Choroid plexus epithelial cell (primary cell): ENCODE measurements at regions not wholly inside any gene's neighbourhood (a gene's known extent, or its start where the extent isn't known, plus 50 kb on each side); places are given as distances from the start of the nearest gene placed in this dataset.

Experiments
- DNase-seq: peaks from one replicate; pipeline ENCODE4 v3.0.0-alpha.2; 2010; ENCODE audit warnings: low read depth
- H3K4me3 ChIP-seq: 2 replicates; pipeline ENCODE4 v1.5.1; 2011; ENCODE audit warnings: low read depth, mild to moderate bottlenecking, control low read depth, low read length, moderate library complexity
- CTCF ChIP-seq: conservative IDR thresholded peaks from 2 replicates; pipeline ENCODE4 v1.5.1; 2011; ENCODE audit warnings: low read depth, mild to moderate bottlenecking, control low read depth, inconsistent platforms, low read length, moderate library complexity

GRCh38 chr13:61850794-61851193 lies 435.1 kb upstream of the PCDH20 start:
- no peak for DNase-seq
- H3K4me3 ChIP-seq: no peak overlapping the region
- TF ChIP-seq CTCF: no peak

GRCh38 chr13:61838568-61838967 lies 422.9 kb upstream of the PCDH20 start:
- H3K4me3 ChIP-seq: no peak overlapping the region
- no peak for DNase-seq

GRCh38 chr13:61833228-61833627 lies 417.6 kb upstream of the PCDH20 start:
- no peak for DNase-seq
- no peak overlapping the region for H3K4me3 ChIP-seq
- no peak for TF ChIP-seq CTCF

More at GRCh38 chr13:61838568-61838967, 422.9 kb upstream of the PCDH20 start:
- TF ChIP-seq CTCF: no peak

- no peak for DNase-seq
- H3K4me3 ChIP-seq: no peak overlapping the region
- no peak for TF ChIP-seq CTCF
Observed at GRCh38 chr13:61831026-61831425, 415.4 kb upstream of the PCDH20 start.

- DNase-seq: no peak
- no peak overlapping the region for H3K4me3 ChIP-seq
- TF ChIP-seq CTCF: no peak
Observed at GRCh38 chr13:61830475-61830874, 414.8 kb upstream of the PCDH20 start.

- DNase-seq: no peak
- H3K4me3 ChIP-seq: no peak overlapping the region
- TF ChIP-seq CTCF: no peak
Observed at GRCh38 chr13:61824168-61824567, 408.5 kb upstream of the PCDH20 start.

GRCh38 chr13:61812286-61812685 lies 396.6 kb upstream of the PCDH20 start:
- TF ChIP-seq CTCF: no peak
- DNase-seq: no peak
- no peak overlapping the region for H3K4me3 ChIP-seq
